ENCODE measurements at regions not wholly inside any gene's neighbourhood (a gene's known extent, or its start where the extent isn't known, plus 50 kb on each side); places are given as distances from the start of the nearest gene placed in this dataset.
A peak's percentile ranks its signal among the peaks of the same experiment; 100 is the strongest.

- Histone ChIP-seq H3K9me3 (no peaks in the 10 kb centered on the region), H3K4me3 (no peak overlapping the region), H3K27me3 (no peaks in the 10 kb centered on the region), H3K36me3 (no peaks in the 10 kb centered on the region)
- no peak for DNase-seq
Observed at GRCh38 chr3:89613241-89613640, 505.8 kb downstream of the EPHA3 start.

GRCh38 chr3:89617706-89618105 lies 510.3 kb downstream of the EPHA3 start:
- Histone ChIP-seq H3K4me3 (no peak overlapping the region), H3K27me3 (no peaks in the 10 kb centered on the region), H3K9me3 (no peaks in the 10 kb centered on the region), H3K36me3 (no peaks in the 10 kb centered on the region)
- DNase-seq = no peak

- no peak for DNase-seq
- no peaks in the 10 kb centered on the region for H3K27me3 ChIP-seq
- no peaks in the 10 kb centered on the region for H3K9me3 ChIP-seq
- no peaks in the 10 kb centered on the region for H3K36me3 ChIP-seq
- H3K4me3 ChIP-seq = no peak overlapping the region
Observed at GRCh38 chr3:89619263-89619662, 511.8 kb downstream of the EPHA3 start.

- no peaks in the 10 kb centered on the region for H3K9me3 ChIP-seq
- H3K4me3 ChIP-seq = no peak overlapping the region
- no peaks in the 10 kb centered on the region for H3K27me3 ChIP-seq
- no peaks in the 10 kb centered on the region for H3K36me3 ChIP-seq
- DNase-seq = no peak
Observed at GRCh38 chr3:89622063-89622700, 514.8 kb downstream of the EPHA3 start.

- no peaks in the 10 kb centered on the region for H3K9me3 ChIP-seq
- DNase-seq = no peak
- H3K4me3 ChIP-seq = no peak overlapping the region
- H3K36me3 ChIP-seq = no peaks in the 10 kb centered on the region
- H3K27me3 ChIP-seq = no peaks in the 10 kb centered on the region
Observed at GRCh38 chr3:89624494-89624893, 517.1 kb downstream of the EPHA3 start.

GRCh38 chr3:89625945-89626344 lies 518.5 kb downstream of the EPHA3 start:
- H3K4me3 ChIP-seq = no peak overlapping the region
- DNase-seq = no peak
- H3K9me3 ChIP-seq = no peaks in the 10 kb centered on the region
- no peaks in the 10 kb centered on the region for H3K36me3 ChIP-seq
- H3K27me3 ChIP-seq = no peaks in the 10 kb centered on the region

- Histone ChIP-seq H3K4me3 (no peak overlapping the region), H3K36me3 (no peaks in the 10 kb centered on the region), H3K27me3 (no peaks in the 10 kb centered on the region), H3K9me3 (no peaks in the 10 kb centered on the region)
- DNase-seq = no peak
Observed at GRCh38 chr3:89628856-89629670, 521.6 kb downstream of the EPHA3 start.

GRCh38 chr3:89635137-89635536 lies 527.7 kb downstream of the EPHA3 start:
- Histone ChIP-seq H3K4me3 (no peak overlapping the region), H3K36me3 (no peaks in the 10 kb centered on the region), H3K9me3 (no peaks in the 10 kb centered on the region), H3K27me3 (no peaks in the 10 kb centered on the region)
- no peak for DNase-seq

GRCh38 chr3:89644716-89645115 lies 537.3 kb downstream of the EPHA3 start:
- Histone ChIP-seq H3K36me3 (no peaks in the 10 kb centered on the region), H3K4me3 (no peak overlapping the region), H3K27me3 (no peaks in the 10 kb centered on the region), H3K9me3 (no peaks in the 10 kb centered on the region)
- no peak for DNase-seq

GRCh38 chr3:89649431-89649830 lies 542.0 kb downstream of the EPHA3 start:
- no peaks in the 10 kb centered on the region for H3K27me3 ChIP-seq
- no peak for DNase-seq
- no peaks in the 10 kb centered on the region for H3K9me3 ChIP-seq
- H3K36me3 ChIP-seq = no peaks in the 10 kb centered on the region
- no peak overlapping the region for H3K4me3 ChIP-seq

GRCh38 chr3:89654031-89654430 lies 546.6 kb downstream of the EPHA3 start:
- no peaks in the 10 kb centered on the region for H3K36me3 ChIP-seq
- no peaks in the 10 kb centered on the region; the same call in 1 of the 2 replicates for H3K9me3 ChIP-seq
- H3K4me3 ChIP-seq = no peak overlapping the region
- H3K27me3 ChIP-seq = no peaks in the 10 kb centered on the region
- no peak for DNase-seq

GRCh38 chr3:89656388-89656787 lies 549.0 kb downstream of the EPHA3 start:
- Histone ChIP-seq H3K27me3 (no peaks in the 10 kb centered on the region), H3K4me3 (no peak overlapping the region), H3K9me3 (no peaks in the 10 kb centered on the region; the same call in 1 of the 2 replicates), H3K36me3 (no peaks in the 10 kb centered on the region)
- DNase-seq = no peak

- Histone ChIP-seq H3K4me3 (no peak overlapping the region), H3K36me3 (no peaks in the 10 kb centered on the region), H3K27me3 (no peaks in the 10 kb centered on the region), H3K9me3 (no peaks in the 10 kb centered on the region)
- DNase-seq = no peak
Observed at GRCh38 chr3:89679686-89680085, 572.3 kb downstream of the EPHA3 start.

- Histone ChIP-seq H3K27me3 (no peaks in the 10 kb centered on the region), H3K4me3 (no peak overlapping the region), H3K9me3 (no peaks in the 10 kb centered on the region), H3K36me3 (no peaks in the 10 kb centered on the region)
- no peak for DNase-seq
Observed at GRCh38 chr3:89682556-89682955, 575.1 kb downstream of the EPHA3 start.

- DNase-seq = no peak
- H3K27me3 ChIP-seq = no peaks in the 10 kb centered on the region
- H3K9me3 ChIP-seq = no peaks in the 10 kb centered on the region
- H3K36me3 ChIP-seq = no peaks in the 10 kb centered on the region
- no peak overlapping the region for H3K4me3 ChIP-seq
Observed at GRCh38 chr3:89685731-89686130, 578.3 kb downstream of the EPHA3 start.

GRCh38 chr3:89690646-89691045 lies 583.2 kb downstream of the EPHA3 start:
- Histone ChIP-seq H3K4me3 (no peak overlapping the region), H3K36me3 (no peaks in the 10 kb centered on the region), H3K9me3 (no peaks in the 10 kb centered on the region), H3K27me3 (no peaks in the 10 kb centered on the region)
- DNase-seq = peak; percentile 86

GRCh38 chr3:89692601-89693000 lies 585.2 kb downstream of the EPHA3 start:
- Histone ChIP-seq H3K36me3 (no peaks in the 10 kb centered on the region), H3K4me3 (no peak overlapping the region), H3K27me3 (no peaks in the 10 kb centered on the region), H3K9me3 (no peaks in the 10 kb centered on the region)
- DNase-seq = no peak

GRCh38 chr3:89697321-89697916 lies 590.0 kb downstream of the EPHA3 start:
- H3K27me3 ChIP-seq = no peaks in the 10 kb centered on the region
- H3K4me3 ChIP-seq = no peak overlapping the region
- no peak for DNase-seq
- no peaks in the 10 kb centered on the region for H3K36me3 ChIP-seq
- H3K9me3 ChIP-seq = no peaks in the 10 kb centered on the region
